HK-2 (cell line): ENCODE measurements at regions not wholly inside any gene's neighbourhood (a gene's known extent, or its start where the extent isn't known, plus 50 kb on each side); places are given as distances from the start of the nearest gene placed in this dataset.

Experiments used
- DNase-seq: peaks from one replicate; pipeline ENCODE4 v3.0.0-alpha.2; 2018; ENCODE audit not compliant: unreplicated experiment

GRCh38 chr3:194265996-194266964 lies 84.8 kb downstream of the CPN2 start:
- no peak for DNase-seq

- no peak for DNase-seq
These were observed 83.1 kb downstream of the CPN2 start for GRCh38 chr3:194267744-194268653.

- no peak for DNase-seq
These were observed 82.2 kb downstream of the CPN2 start for GRCh38 chr3:194268654-194269512.

GRCh38 chr3:194269610-194270145 lies 81.5 kb downstream of the CPN2 start:
- DNase-seq, result no peak

- no peak for DNase-seq
These were observed 80.3 kb downstream of the CPN2 start for GRCh38 chr3:194270627-194271459.

- no peak for DNase-seq
These were observed 79.6 kb downstream of the CPN2 start for GRCh38 chr3:194271460-194272035.

- DNase-seq, result no peak
These were observed 78.9 kb downstream of the CPN2 start for GRCh38 chr3:194272221-194272620.

GRCh38 chr3:194272861-194273742 lies 78.0 kb downstream of the CPN2 start:
- DNase-seq, result no peak

- DNase-seq, result no peak
These were observed 77.3 kb downstream of the CPN2 start for GRCh38 chr3:194273743-194274310.

GRCh38 chr3:194274424-194275085 lies 76.6 kb downstream of the CPN2 start:
- no peak for DNase-seq

GRCh38 chr3:194275291-194275690 lies 75.8 kb downstream of the CPN2 start:
- no peak for DNase-seq

GRCh38 chr3:194275721-194276120 lies 75.4 kb downstream of the CPN2 start:
- DNase-seq, result no peak

- DNase-seq, result no peak
These were observed 74.4 kb downstream of the CPN2 start for GRCh38 chr3:194276768-194277103.

- no peak for DNase-seq
These were observed 73.9 kb downstream of the CPN2 start for GRCh38 chr3:194277104-194277785.

- DNase-seq, result no peak
These were observed 73.4 kb downstream of the CPN2 start for GRCh38 chr3:194277786-194278130.

GRCh38 chr3:194278186-194278845 lies 72.8 kb downstream of the CPN2 start:
- DNase-seq, result no peak

- no peak for DNase-seq
These were observed 72.0 kb downstream of the CPN2 start for GRCh38 chr3:194279101-194279500.
